Stomach (tissue), 4 donors: ENCODE measurements at regions not wholly inside any gene's neighbourhood (a gene's known extent, or its start where the extent isn't known, plus 50 kb on each side); places are given as distances from the start of the nearest gene placed in this dataset.

Experiments used
- POLR2A ChIP-seq, 4 donors: fragments of 450-650 bp; IDR thresholded peaks; one replicate each; pipeline ENCODE4 v1.6.1; 2016; ENCODE audit warnings: antibody characterized with exemption in 4 of 4, control low read depth in 2 of 4, mild to moderate bottlenecking in 1 of 4, moderate library complexity in 1 of 4
- POLR2AphosphoS5 ChIP-seq, 3 donors: sonication (generic); formaldehyde crosslinking; IDR thresholded peaks; one replicate each; pipeline ENCODE4 v1.6.1; 2016; ENCODE audit warnings: antibody characterized with exemption in 3 of 3

- TF ChIP-seq POLR2A (IDR thresholded peaks at IDR 0.05) (no peak), POLR2AphosphoS5 (IDR thresholded peaks at IDR 0.05) (no peak)
These were observed 1603.4 kb downstream of the MAT2B start for GRCh38 chr5:165108809-165109208.
